Glutamatergic neuron (in vitro differentiated cells): ENCODE measurements at regions not wholly inside any gene's neighbourhood (a gene's known extent, or its start where the extent isn't known, plus 50 kb on each side); places are given as distances from the start of the nearest gene placed in this dataset.

Source experiments
- DNase-seq: peaks from one replicate; pipeline ENCODE4 v3.0.0; 2022
- H3K27ac Mint-ChIP-seq: one replicate; pipeline ENCODE4 v1.8.0; 2020; ENCODE audit warnings: mild to moderate bottlenecking, mixed read lengths, inconsistent platforms; ENCODE audit not compliant: unreplicated experiment
- H3K27me3 Mint-ChIP-seq: one replicate; pipeline ENCODE4 v1.8.0; 2020; ENCODE audit warnings: mild to moderate bottlenecking, moderate library complexity, mixed read lengths, inconsistent platforms; ENCODE audit not compliant: unreplicated experiment
- H3K36me3 Mint-ChIP-seq: one replicate; pipeline ENCODE4 v1.8.0; 2020; ENCODE audit warnings: mild to moderate bottlenecking, mixed read lengths, inconsistent platforms; ENCODE audit not compliant: unreplicated experiment
- H3K4me1 Mint-ChIP-seq: one replicate; pipeline ENCODE4 v1.8.0; 2020; ENCODE audit warnings: mild to moderate bottlenecking, low read depth, mixed read lengths, inconsistent platforms; ENCODE audit not compliant: unreplicated experiment
- H3K4me3 Mint-ChIP-seq: one replicate; pipeline ENCODE4 v1.8.0; 2020; ENCODE audit warnings: mild to moderate bottlenecking, mixed read lengths, inconsistent platforms; ENCODE audit not compliant: unreplicated experiment
- H3K9me3 Mint-ChIP-seq: one replicate; pipeline ENCODE4 v1.8.0; 2020; ENCODE audit warnings: mild to moderate bottlenecking, moderate library complexity, mixed read lengths, inconsistent platforms; ENCODE audit not compliant: unreplicated experiment
- CTCF ChIP-seq: fragments of 200-600 bp; sonication (generic); IDR thresholded peaks from one replicate; pipeline ENCODE4 v1.5.0; 2021; ENCODE audit not compliant: partially characterized antibody, unreplicated experiment

- no peak overlapping the region for H3K4me3 Mint-ChIP-seq
- no peak for DNase-seq
- H3K36me3 Mint-ChIP-seq, result no peaks in the 10 kb centered on the region
- no peaks in the 10 kb centered on the region for H3K27me3 Mint-ChIP-seq
- no peaks in the 10 kb centered on the region for H3K9me3 Mint-ChIP-seq
- TF ChIP-seq CTCF, result no peak
- H3K4me1 Mint-ChIP-seq, result no peaks in the 10 kb centered on the region
- no peak overlapping the region for H3K27ac Mint-ChIP-seq
These were observed 389.8 kb upstream of the SEMA6A start for GRCh38 chr5:116964438-116964837.

- no peaks in the 10 kb centered on the region for H3K9me3 Mint-ChIP-seq
- H3K4me1 Mint-ChIP-seq, result no peaks in the 10 kb centered on the region
- H3K36me3 Mint-ChIP-seq, result no peaks in the 10 kb centered on the region
- no peak overlapping the region for H3K27ac Mint-ChIP-seq
- no peak for DNase-seq
- no peaks in the 10 kb centered on the region for H3K27me3 Mint-ChIP-seq
- no peak for TF ChIP-seq CTCF
- H3K4me3 Mint-ChIP-seq, result no peak overlapping the region
These were observed 386.4 kb upstream of the SEMA6A start for GRCh38 chr5:116961021-116961420.

DNA sequence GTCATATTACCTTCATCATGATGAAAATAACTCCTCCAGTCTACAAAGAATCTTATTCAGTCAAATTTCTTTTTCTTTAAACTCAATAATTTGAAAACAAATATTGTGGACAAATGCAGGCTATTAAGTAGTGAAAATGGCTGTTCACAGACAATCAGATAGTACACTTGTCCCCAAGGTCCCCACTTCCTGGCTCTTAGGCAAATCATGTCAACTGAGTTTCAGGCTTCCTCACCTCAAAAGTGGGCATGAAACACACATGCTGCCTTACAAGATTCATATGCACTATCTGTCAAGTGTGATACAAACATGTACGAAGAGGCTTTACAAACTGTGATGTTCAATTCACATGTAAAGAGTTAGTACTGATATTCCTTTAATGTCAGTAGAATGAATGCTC is 385.2 kb upstream of the SEMA6A start:
- Mint-ChIP-seq H3K4me3 (no peak overlapping the region), H3K9me3 (no peaks in the 10 kb centered on the region), H3K4me1 (no peaks in the 10 kb centered on the region), H3K27ac (no peak overlapping the region), H3K36me3 (no peaks in the 10 kb centered on the region), H3K27me3 (no peaks in the 10 kb centered on the region)
- TF ChIP-seq CTCF, result no peak
- DNase-seq, result no peak

DNA sequence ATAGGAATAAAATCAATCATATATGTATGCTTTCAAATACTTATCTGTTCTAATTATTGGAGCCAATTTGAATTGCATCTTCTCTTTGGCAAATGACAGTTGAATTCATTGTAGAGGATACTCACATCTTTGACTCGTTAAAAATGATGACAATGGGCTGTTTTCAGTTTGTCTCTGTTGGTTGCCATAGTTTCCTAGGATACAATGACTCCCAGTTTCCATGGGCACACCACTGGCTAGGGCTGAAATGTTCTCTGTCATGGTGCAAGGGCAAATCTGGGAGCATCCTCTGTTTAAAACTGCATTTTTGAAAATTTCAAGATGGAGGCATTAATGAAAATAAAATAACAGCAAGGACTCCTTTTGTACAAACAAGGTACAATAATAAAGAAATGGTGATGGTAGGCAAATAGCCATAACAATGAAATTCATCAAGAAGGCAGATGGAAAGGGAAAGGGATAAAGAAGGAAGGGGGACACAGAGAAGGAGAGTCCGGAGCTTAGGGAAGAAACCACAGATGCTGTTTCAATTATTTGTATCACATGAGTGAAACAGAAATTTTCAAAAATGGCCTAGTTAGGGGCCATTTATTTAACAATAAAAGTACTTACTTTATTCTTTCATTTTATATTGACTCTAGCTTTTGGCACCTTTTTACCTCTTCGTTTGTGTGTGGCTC is 378.8 kb upstream of the SEMA6A start:
- Mint-ChIP-seq H3K27ac (peak overlapping the region; percentile 36), H3K27me3 (no peaks in the 10 kb centered on the region), H3K4me3 (no peak overlapping the region), H3K4me1 (peaks cover 4% of the 10 kb centered on the region), H3K36me3 (no peaks in the 10 kb centered on the region), H3K9me3 (no peaks in the 10 kb centered on the region)
- no peak for DNase-seq
- no peak for TF ChIP-seq CTCF

DNA sequence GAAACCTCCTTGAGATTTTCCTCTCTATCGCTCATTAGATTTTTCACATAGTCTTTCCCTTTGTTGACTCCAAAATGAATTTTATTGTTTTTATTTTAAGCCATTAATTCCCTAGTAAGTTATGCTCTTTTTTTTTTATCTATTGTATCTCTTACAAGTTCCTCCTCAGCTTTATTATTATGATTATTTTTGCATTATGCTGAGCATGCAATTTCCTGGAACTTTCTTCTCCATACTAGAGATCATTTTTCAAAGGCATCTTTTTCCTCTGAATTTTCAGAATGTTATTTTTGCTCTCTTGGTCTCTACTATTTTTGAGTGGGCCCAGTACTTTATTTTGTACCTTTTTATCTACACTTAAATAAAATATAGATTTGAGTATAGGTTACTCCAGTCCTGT is 376.6 kb upstream of the SEMA6A start:
- Mint-ChIP-seq H3K9me3 (no peaks in the 10 kb centered on the region), H3K27ac (no peak overlapping the region), H3K27me3 (no peaks in the 10 kb centered on the region), H3K4me3 (no peak overlapping the region), H3K36me3 (no peaks in the 10 kb centered on the region), H3K4me1 (peaks cover 4% of the 10 kb centered on the region)
- TF ChIP-seq CTCF, result no peak
- DNase-seq, result no peak
